ENCODE measurements at regions not wholly inside any gene's neighbourhood (a gene's known extent, or its start where the extent isn't known, plus 50 kb on each side); places are given as distances from the start of the nearest gene placed in this dataset.

GRCh38 chr14:97878206-97878605, 1081.0 kb downstream of the VRK1 start:
- TF ChIP-seq MAFK (IDR thresholded peaks at IDR 0.05; ENCODE audit: low read depth, low read length) = no peak
- no peak for TF ChIP-seq POLR2A (IDR thresholded peaks at IDR 0.05; ENCODE audit: low read depth, low read length)
- no peak for TF ChIP-seq CEBPB (IDR thresholded peaks at IDR 0.05; ENCODE audit: low read depth, low read length)
- TF ChIP-seq CTCF (conservative IDR thresholded peaks at IDR 0.05; ENCODE audit: low read depth, low read length) = no peak
- no peak for TF ChIP-seq RCOR1 (IDR thresholded peaks at IDR 0.05; ENCODE audit: insufficient replicate concordance, low read length)
- no peak for TF ChIP-seq USF2 (IDR thresholded peaks at IDR 0.05; ENCODE audit: low read depth, low read length)
- no peak for TF ChIP-seq NFE2L2 (IDR thresholded peaks at IDR 0.05; ENCODE audit: low read depth, low read length)
- no peak for TF ChIP-seq MXI1 (IDR thresholded peaks at IDR 0.05; ENCODE audit: borderline replicate concordance, low read depth, low read length)
- no peak for TF ChIP-seq RFX5 (IDR thresholded peaks at IDR 0.05; ENCODE audit: low read depth, low read length)
- no peak for TF ChIP-seq BHLHE40 (IDR thresholded peaks at IDR 0.05; ENCODE audit: low read depth, low read length)
- no peak for TF ChIP-seq FOS (IDR thresholded peaks at IDR 0.05; ENCODE audit: low read depth, low read length)
- no peak for TF ChIP-seq RAD21 (IDR thresholded peaks at IDR 0.05; ENCODE audit: low read length)
- TF ChIP-seq MAZ (IDR thresholded peaks at IDR 0.05; ENCODE audit: borderline replicate concordance, low read depth, low read length) = no peak

Measured in IMR-90 (cell line).